ENCODE measurements at regions not wholly inside any gene's neighbourhood (a gene's known extent, or its start where the extent isn't known, plus 50 kb on each side); places are given as distances from the start of the nearest gene placed in this dataset.
A peak's percentile ranks its signal among the peaks of the same experiment; 100 is the strongest.
"Not testable (repeated sequence)": the region's sequence is repeated elsewhere in the genome, so short reads cannot be mapped to it uniquely, and the experiment has no call there.

DNA sequence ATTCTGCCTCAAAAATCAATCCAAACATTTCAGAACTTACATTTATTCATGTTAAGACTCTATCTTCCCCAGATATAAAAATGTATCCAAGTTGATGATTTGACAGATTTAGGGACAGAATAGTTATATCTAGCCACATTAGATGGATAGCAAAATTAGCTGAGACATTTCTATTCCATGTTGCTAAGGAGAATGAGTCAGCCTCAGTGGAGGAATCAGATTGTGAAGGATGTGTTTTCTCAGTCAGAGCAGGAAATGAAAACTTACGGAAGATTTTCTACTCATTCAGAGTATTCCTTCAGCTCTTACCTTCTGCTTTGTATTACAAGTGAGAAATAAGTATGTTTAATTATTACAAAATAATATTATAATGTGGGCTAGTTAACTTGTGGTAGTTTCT lies 556.3 kb upstream of the ANO3 start:
- DNase-seq = no peak

GRCh38 chr11:25776238-25776637 lies 555.7 kb upstream of the ANO3 start:
- no peak for DNase-seq

- DNase-seq = no peak
These were observed 554.6 kb upstream of the ANO3 start for GRCh38 chr11:25777343-25777742.

- no peak for DNase-seq
These were observed 552.9 kb upstream of the ANO3 start for GRCh38 chr11:25779033-25779432.

GRCh38 chr11:25787416-25787815 lies 544.5 kb upstream of the ANO3 start:
- DNase-seq = no peak

GRCh38 chr11:25790396-25790795 lies 541.5 kb upstream of the ANO3 start:
- DNase-seq = no peak

DNA sequence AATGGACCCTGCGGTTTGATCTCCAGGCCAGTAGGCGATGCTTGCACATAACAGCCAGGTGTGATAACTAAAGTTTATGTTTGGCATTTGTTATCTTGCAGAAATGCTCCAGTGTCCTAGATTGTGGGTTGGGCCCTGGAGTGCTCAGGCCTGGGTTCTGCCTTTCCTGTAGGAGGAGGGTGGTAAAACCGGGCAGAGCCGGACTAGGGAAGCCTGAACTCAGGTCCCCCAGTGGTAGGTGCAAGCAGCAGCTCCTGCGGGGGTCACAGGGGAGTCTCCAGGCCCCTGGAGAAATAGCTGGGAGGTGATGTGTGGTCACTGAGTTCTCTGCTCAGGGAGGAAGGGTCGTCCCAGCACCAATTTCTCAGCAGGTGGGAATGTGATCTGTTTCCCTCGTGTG lies 538.3 kb upstream of the ANO3 start:
- no peak for DNase-seq

GRCh38 chr11:25794804-25795203 lies 537.1 kb upstream of the ANO3 start:
- DNase-seq = no peak

- no peak for DNase-seq
These were observed 515.5 kb upstream of the ANO3 start for GRCh38 chr11:25816411-25816810.

- no peak for DNase-seq
These were observed 507.2 kb upstream of the ANO3 start for GRCh38 chr11:25824688-25825087.

DNA sequence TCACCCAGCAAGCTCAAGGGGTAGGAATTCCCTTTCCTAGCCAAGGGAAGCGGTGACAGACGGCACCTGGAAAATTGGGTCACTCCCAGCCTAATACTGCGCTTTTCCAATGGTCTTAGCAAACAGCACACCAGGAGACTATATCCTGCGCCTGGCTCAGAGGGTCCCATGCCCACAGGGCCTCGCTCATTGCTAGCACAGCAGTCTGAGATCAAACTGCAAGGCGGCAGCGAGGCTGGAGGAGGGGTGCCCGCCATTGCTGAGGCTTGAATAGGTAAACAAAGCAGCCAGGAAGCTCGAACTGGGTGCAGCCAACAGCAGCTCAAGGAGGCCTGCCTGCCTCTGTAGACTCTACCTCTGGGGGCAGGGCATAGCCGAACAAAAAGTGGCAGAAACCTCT lies 500.4 kb upstream of the ANO3 start:
- not testable (repeated sequence) for DNase-seq

- DNase-seq = no peak
These were observed 492.9 kb upstream of the ANO3 start for GRCh38 chr11:25838918-25839625.

- DNase-seq = no peak
These were observed 487.1 kb upstream of the ANO3 start for GRCh38 chr11:25844811-25845210.

DNA sequence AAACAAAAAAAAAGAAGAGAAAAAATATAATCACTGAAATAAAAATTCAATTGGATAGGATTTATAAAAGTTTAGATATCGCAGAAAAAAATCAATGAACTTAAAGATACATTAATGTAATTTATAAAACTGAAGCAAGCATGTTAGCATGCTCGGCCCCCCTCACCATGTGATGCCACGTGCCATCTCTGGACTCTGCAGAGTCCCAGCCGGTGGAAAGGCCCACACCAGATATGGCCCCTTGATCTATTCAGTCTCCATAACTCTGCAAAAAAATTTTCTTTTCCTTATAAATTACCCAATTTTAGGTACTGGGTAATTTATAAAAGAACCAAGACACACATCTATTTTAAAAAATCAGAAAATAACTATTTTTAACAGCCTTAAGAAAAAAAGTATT lies 476.0 kb upstream of the ANO3 start:
- DNase-seq = no peak

DNA sequence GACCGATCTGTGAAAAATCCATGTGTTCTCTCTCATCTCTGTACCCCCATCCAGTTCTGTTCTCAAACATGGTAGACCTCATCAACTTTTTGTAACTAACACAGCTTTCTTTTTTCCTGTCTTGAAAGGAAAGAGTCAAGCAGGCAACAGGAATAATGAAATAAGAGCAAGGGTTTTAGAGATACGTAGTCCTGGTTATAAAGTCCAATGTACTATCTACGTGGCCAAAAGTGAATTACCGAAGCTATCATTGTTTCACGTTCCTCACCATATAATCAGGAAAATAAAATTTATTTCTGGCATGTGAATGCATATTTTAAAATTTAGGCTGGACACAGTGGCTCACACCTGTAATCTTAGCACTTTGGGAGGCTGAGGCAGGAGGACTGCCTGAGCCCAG lies 472.2 kb upstream of the ANO3 start:
- DNase-seq = no peak

DNA sequence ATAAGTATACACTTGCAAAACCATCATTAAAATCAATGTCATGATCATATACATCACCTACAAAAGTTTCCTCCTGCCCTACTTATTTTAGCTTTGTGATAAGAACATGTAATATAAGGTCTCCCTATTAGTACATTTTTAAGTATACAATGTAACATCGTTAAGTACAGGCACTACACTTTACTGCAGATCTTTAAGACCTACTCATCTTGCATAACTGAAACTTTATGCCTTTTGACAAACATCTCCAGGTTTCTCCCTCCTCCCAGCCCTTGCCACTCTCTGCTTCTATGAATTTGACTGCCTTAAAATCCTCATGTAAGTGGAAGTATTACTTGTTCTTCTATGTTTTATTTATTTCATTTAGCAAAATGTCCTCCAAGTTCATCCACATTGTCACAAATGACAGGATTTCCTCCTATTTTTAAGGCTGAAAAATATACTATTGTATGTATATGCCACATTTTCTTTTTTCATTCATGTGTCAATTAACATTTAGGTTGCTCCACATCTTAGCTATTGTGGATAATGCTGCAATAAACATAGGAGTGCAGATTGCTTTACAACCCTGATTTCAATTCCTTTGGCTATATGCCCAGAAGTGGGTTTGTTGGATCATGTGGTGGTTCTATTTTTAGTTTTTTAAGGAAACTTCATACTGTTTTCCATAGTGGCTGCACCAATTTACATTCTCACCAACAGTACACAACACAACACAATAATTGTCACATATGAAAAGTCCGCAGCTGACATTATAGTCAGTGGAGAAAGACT lies 471.1 kb upstream of the ANO3 start:
- DNase-seq = no peak

DNA sequence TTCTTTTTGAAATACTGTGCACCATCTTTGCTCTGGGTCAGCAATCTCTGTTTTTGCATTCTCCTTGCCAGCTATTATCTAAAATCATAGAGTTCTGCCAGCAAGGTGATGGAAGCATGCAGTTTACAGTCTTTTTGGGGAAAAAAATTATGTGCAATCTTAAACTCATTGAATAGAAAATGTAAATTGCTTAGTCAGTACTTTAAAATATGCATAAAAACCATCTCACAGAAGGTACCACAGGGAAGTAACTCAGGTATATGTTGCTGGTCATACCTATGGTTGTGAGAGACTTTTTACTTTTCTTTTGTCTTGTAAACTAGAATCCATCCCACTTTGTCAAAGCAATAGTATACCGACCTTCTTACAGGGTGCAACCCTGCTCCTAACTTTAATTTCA lies 469.8 kb upstream of the ANO3 start:
- no peak for DNase-seq

DNA sequence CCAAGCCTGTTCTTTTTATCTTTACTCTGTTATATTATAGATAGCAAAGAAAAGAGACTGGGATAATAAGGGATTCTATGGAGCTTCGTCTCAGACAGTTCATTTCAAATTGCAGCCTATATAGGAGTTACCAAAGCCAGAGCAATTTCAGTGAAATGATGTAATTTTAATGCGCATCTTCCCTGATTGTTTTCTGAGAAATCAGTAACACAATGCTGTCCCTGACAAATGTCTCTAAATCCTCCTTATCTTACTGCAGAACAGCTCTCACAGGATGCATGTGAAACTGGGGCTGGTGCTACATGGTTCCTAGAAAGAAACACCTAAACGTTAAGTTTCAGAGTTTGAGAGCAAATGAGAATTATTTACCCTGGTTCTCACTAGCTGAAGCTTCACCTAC lies 467.9 kb upstream of the ANO3 start:
- peak; percentile 40 for DNase-seq

- no peak for DNase-seq
These were observed 455.4 kb upstream of the ANO3 start for GRCh38 chr11:25876456-25876965.

DNA sequence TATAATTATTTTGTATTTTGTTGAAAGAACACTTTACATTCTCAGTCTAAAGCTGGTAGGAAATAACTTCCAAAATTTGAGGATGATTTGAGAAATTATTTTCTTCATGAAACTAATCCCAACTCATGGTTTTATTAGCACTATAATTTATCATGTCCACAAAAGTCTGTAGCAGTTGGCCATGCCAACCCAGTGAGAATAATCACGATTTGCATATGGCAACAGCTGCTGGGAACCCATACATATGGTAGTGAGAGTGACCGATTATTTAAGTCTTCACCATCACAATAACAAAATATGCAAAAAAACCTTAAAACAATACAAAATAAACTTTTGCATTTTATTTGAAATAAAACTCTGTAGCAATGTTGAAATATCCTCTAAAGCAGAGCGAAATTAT lies 445.9 kb upstream of the ANO3 start:
- DNase-seq = no peak

DNA sequence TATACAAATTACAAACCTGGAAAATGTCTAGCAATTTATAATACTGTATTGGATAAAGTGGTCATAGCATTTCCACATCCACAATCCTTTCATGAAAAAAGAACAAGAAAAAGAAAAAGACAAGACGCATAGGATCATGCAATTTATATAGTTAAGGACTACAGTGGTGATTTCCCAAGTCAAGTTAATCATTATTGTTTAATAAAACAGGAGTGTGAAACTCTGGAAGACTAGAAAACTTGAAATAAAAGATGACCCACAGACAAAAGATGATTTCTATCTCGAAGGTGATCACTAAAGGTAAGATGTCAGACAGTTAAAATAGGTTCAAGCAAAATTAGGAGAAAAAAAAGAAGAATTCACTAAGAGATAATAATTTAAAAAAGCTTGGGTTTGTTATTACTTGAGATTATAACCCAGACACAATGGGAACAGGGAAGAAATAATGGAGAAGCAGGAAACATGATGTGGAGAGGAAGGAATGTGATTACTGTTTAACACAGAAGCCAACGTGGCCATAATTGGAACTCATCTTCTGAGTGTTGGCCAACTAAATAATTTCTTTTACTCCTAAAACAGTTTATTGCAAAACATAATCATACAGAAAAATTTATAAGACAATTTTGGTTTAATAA lies 441.2 kb upstream of the ANO3 start:
- DNase-seq = no peak

- no peak for DNase-seq
These were observed 440.0 kb upstream of the ANO3 start for GRCh38 chr11:25891960-25892359.

- DNase-seq = no peak
These were observed 432.2 kb upstream of the ANO3 start for GRCh38 chr11:25899617-25900160.

DNA sequence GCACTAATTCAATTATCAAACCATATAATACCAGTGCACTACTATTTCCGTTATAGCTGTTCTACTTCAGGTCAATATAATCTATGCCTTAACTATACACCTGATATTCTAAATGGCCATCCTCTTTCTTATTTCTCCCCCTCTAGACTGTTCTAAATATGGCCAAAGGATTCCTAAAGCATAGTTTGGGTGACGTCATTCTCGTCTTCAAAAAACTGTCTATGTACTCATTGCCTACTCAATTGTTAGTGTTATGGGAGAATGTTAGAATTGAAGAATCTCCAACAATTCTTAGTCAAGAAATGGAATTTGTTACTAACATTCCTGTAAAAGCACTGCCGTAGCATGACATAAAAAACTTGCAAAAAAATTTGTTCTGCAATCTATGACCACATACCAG lies 431.1 kb upstream of the ANO3 start:
- no peak for DNase-seq
